ENCODE measurements at regions not wholly inside any gene's neighbourhood (a gene's known extent, or its start where the extent isn't known, plus 50 kb on each side); places are given as distances from the start of the nearest gene placed in this dataset.

DNA sequence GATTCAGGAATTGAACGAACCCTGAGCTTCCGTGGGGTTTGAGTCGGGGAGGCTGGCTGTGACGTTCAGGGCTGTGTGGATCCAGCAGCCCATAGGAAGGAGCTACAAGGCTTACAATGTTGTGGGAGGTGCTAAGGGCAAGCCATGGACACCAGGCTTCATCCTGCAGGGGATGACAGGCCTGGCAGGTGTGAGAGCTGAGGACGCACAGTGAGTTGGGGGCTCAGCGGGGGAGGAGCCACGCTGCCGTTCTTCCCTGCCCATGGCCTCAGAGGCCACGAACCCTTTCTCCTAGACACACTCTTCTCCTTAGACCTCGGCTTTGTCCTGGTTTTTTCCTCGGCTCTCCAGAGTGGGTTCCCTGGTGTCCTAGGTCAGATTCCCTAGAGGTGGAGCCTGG lies 78.1 kb upstream of the SLC22A11 start:
- no peak for DNase-seq (ENCODE audit: low spot score)

DNA sequence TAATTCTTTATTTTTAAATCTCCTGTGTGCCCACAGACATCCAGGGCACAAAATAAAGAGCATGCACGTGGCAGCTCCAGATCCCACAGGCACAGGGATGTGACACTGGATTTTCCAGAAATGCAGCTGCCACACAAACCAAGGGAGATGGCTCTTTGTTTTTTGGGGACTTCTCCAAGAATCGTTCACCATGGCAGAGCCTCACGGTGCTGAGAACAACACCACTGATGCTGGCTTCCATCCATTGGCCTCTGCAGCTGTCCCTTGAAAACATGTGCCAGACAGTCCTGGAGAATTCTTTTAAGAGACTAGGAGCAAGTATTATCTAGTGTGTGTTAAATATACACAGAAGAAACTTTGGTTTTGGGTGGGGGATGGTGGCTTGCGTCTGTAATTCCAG lies 73.2 kb upstream of the SLC22A11 start:
- TF ChIP-seq EZH2phosphoT487 (IDR thresholded peaks at IDR 0.05): no peak
- TF ChIP-seq, protein P1, sequence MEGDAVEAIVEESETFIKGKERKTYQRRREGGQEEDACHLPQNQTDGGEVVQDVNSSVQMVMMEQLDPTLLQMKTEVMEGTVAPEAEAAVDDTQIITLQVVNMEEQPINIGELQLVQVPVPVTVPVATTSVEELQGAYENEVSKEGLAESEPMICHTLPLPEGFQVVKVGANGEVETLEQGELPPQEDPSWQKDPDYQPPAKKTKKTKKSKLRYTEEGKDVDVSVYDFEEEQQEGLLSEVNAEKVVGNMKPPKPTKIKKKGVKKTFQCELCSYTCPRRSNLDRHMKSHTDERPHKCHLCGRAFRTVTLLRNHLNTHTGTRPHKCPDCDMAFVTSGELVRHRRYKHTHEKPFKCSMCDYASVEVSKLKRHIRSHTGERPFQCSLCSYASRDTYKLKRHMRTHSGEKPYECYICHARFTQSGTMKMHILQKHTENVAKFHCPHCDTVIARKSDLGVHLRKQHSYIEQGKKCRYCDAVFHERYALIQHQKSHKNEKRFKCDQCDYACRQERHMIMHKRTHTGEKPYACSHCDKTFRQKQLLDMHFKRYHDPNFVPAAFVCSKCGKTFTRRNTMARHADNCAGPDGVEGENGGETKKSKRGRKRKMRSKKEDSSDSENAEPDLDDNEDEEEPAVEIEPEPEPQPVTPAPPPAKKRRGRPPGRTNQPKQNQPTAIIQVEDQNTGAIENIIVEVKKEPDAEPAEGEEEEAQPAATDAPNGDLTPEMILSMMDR (IDR thresholded peaks at IDR 0.05): no peak
- no peak for TF ChIP-seq EZH2 (IDR thresholded peaks at IDR 0.05)
- Histone ChIP-seq H3K4me1 (no peaks in the 10 kb centered on the region), H3K4me3 (no peak overlapping the region), H3K9me3 (ENCODE audit: low read depth) (no peaks in the 10 kb centered on the region), H3K27ac (no peak overlapping the region), H3K9ac (no peak overlapping the region), H3K4me2 (no peak overlapping the region), H2AFZ (replicated peaks) (no peak overlapping the region), H4K20me1 (ENCODE audit: low read depth) (no peaks in the 10 kb centered on the region), H3F3A (ENCODE audit: low read depth) (no peaks in the 10 kb centered on the region), H3K27me3 (no peaks in the 10 kb centered on the region), H3K36me3 (no peaks in the 10 kb centered on the region), H3K79me2 (ENCODE audit: low read depth) (no peaks in the 10 kb centered on the region)
- no peak overlapping the region for H3K4me3 Mint-ChIP-seq
- no peaks in the 10 kb centered on the region for H3K9me3 Mint-ChIP-seq
- no peaks in the 10 kb centered on the region for H3K4me1 Mint-ChIP-seq
- DNase-seq (ENCODE audit: low spot score): no peak
- no peaks in the 10 kb centered on the region for H3K36me3 Mint-ChIP-seq
- H3K27ac Mint-ChIP-seq: no peak overlapping the region
- peaks cover 12% of the 10 kb centered on the region for H3K27me3 Mint-ChIP-seq (ENCODE audit: insufficient read depth, low read depth)

More for the DNA sequence above, 78.1 kb upstream of the SLC22A11 start:
- TF ChIP-seq EZH2phosphoT487 (IDR thresholded peaks at IDR 0.05) (no peak), EZH2 (IDR thresholded peaks at IDR 0.05) (no peak)
- TF ChIP-seq, protein P1 (IDR thresholded peaks at IDR 0.05): no peak
- Histone ChIP-seq H3K9me3 (ENCODE audit: low read depth) (no peaks in the 10 kb centered on the region), H2AFZ (replicated peaks) (no peak overlapping the region), H3K27me3 (no peaks in the 10 kb centered on the region), H3K79me2 (ENCODE audit: low read depth) (no peaks in the 10 kb centered on the region), H3K9ac (no peak overlapping the region), H3K4me3 (no peak overlapping the region), H3K27ac (no peak overlapping the region), H4K20me1 (ENCODE audit: low read depth) (no peaks in the 10 kb centered on the region), H3F3A (ENCODE audit: low read depth) (no peaks in the 10 kb centered on the region), H3K36me3 (no peaks in the 10 kb centered on the region), H3K4me1 (no peaks in the 10 kb centered on the region), H3K4me2 (no peak overlapping the region)
- Mint-ChIP-seq H3K27ac (peak overlapping the region; percentile 14), H3K27me3 (ENCODE audit: insufficient read depth, low read depth) (peaks cover 9% of the 10 kb centered on the region), H3K4me3 (peak overlapping the region; percentile 30), H3K9me3 (no peaks in the 10 kb centered on the region), H3K36me3 (no peaks in the 10 kb centered on the region), H3K4me1 (peaks cover 6% of the 10 kb centered on the region)

DNA sequence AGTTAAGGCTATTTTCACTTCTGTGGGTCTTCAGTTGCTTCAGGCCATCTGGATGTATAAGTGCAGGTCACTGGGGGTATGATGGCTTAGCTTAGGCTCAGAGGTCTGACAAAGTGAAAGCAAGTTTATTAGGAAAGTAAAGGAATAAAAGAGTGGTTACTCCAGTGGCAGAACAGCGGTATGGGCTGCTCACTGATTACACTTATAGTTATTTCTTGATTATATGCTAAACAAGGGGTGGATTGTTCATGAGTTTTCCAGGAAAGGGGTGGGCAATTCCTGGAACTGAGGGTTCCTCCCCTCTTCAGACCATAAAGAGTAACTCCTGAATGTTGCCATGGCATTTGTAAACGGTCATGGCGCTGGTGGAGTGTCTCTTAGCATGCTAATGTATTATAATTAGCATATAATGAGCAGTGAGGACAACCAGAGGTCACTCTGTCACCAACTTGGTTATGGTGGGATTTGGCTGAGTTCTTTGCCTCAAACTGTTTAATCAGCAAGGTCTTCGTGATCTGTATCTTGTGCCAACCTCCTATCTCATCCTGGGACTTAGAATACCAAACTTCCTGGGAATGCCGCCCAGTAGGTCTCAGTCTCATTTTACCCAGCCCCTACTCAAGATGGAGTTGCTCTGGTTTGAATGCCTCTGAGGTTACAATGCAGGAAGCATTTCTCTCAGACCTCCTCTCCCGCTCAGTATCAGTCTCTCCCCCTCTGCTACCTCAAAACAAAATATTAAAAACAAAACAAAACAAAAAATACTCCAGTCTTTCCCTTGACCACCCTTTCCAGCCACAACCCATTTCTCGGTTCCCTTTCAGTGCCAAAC lies 71.3 kb upstream of the SLC22A11 start:
- H3K27ac Mint-ChIP-seq: peak overlapping the region; percentile 23
- no peaks in the 10 kb centered on the region for H3K36me3 Mint-ChIP-seq
- Histone ChIP-seq H3K9ac (no peak overlapping the region), H4K20me1 (ENCODE audit: low read depth) (no peaks in the 10 kb centered on the region), H3K9me3 (ENCODE audit: low read depth) (no peaks in the 10 kb centered on the region), H3K27me3 (peaks cover 5% of the 10 kb centered on the region), H3K27ac (no peak overlapping the region), H3K79me2 (ENCODE audit: low read depth) (no peaks in the 10 kb centered on the region), H3K36me3 (no peaks in the 10 kb centered on the region), H3K4me1 (no peaks in the 10 kb centered on the region), H3F3A (ENCODE audit: low read depth) (no peaks in the 10 kb centered on the region), H3K4me3 (no peak overlapping the region), H3K4me2 (no peak overlapping the region), H2AFZ (replicated peaks) (no peak overlapping the region)
- H3K4me1 Mint-ChIP-seq: peaks cover 3% of the 10 kb centered on the region
- peaks cover 10% of the 10 kb centered on the region for H3K27me3 Mint-ChIP-seq (ENCODE audit: insufficient read depth, low read depth)
- no peaks in the 10 kb centered on the region for H3K9me3 Mint-ChIP-seq
- no peak for DNase-seq (ENCODE audit: low spot score)
- H3K4me3 Mint-ChIP-seq: no peak overlapping the region
- TF ChIP-seq EZH2phosphoT487 (IDR thresholded peaks at IDR 0.05) (no peak), EZH2 (IDR thresholded peaks at IDR 0.05) (no peak)
- TF ChIP-seq, protein P1 (IDR thresholded peaks at IDR 0.05): no peak
